Activated CD8-positive, alpha-beta T cell treated with anti-CD3 and anti-CD28 coated beads for 36 hours (primary cell): ENCODE measurements at regions not wholly inside any gene's neighbourhood (a gene's known extent, or its start where the extent isn't known, plus 50 kb on each side); places are given as distances from the start of the nearest gene placed in this dataset.

Experiments used
- ATAC-seq: fragments of 200-7000 bp; cut with Tn5 transposase; one replicate; pipeline ENCODE4 v1.10.0; 2021; ENCODE audit warnings: mild to moderate bottlenecking, moderate library complexity
- CTCF ChIA-PET: fragments of 350-600 bp; sonication (Branson Sonifier 250); formaldehyde crosslinking; loops from one replicate; lab custom pipeline; 2021; ENCODE audit warnings: antibody characterized with exemption; lab: Charles Lee
- POLR2A ChIA-PET: fragments of 350-600 bp; sonication (Branson Sonifier 250); formaldehyde crosslinking; loops from one replicate; lab custom pipeline; 2021; ENCODE audit warnings: antibody characterized with exemption; lab: Charles Lee
- DNase-seq: peaks from one replicate; pipeline ENCODE4 v3.0.0-alpha.2; 2020
- H3K27ac Mint-ChIP-seq: one replicate; pipeline ENCODE4 v1.8.0; 2021; ENCODE audit warnings: mild to moderate bottlenecking, mixed read lengths
- H3K27me3 Mint-ChIP-seq: one replicate; pipeline ENCODE4 v1.8.0; 2021; ENCODE audit warnings: mixed read lengths
- H3K36me3 Mint-ChIP-seq: one replicate; pipeline ENCODE4 v1.8.0; 2021; ENCODE audit warnings: low read depth, mixed read lengths
- H3K4me1 Mint-ChIP-seq: one replicate; pipeline ENCODE4 v1.8.0; 2021; ENCODE audit warnings: low read depth, mixed read lengths
- H3K4me3 Mint-ChIP-seq: one replicate; pipeline ENCODE4 v1.8.0; 2021; ENCODE audit warnings: mild to moderate bottlenecking, moderate library complexity, mixed read lengths
- H3K9me3 Mint-ChIP-seq: one replicate; pipeline ENCODE4 v1.8.0; 2021; ENCODE audit warnings: mixed read lengths
- intact Hi-C: fragments of 100-400 bp; cut with micrococcal nuclease; formaldehyde crosslinking; loops from one replicate; pipeline ENCODE4 v1.10.0; 2022
- TF ChIP-seq, protein P1 (sequence below): fragments of 200-600 bp; IDR thresholded peaks from one replicate; pipeline ENCODE4 v1.8.0; 2022; ENCODE audit warnings: antibody characterized with exemption, mild to moderate bottlenecking

DNA sequence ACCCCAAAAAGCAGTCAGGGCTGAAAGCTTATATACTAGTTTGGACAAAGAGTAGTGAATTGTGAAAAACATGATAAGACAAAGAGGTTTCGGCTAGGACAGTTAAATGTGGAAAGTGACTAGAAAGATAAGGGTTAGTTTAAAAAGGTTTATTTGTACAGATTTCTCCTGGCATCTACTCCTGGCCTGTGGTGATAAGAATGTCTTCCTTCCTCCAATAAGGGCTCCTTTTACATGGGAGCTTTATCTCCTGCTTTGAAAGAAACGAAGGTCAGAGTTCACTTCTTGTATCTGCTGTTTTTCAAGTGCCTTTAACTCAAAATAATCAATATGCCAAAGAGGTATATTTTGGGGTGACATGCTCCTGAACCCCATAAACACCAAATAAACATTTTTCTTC lies 776.1 kb upstream of the COX7C start:
- H3K9me3 Mint-ChIP-seq = no peaks in the 10 kb centered on the region
- intact Hi-C loops = no loop called here
- H3K4me1 Mint-ChIP-seq = no peaks in the 10 kb centered on the region
- ATAC-seq = no peak
- ChIA-PET POLR2A (no interaction called here), CTCF (no interaction called here)
- DNase-seq = no peak
- TF ChIP-seq, protein P1, sequence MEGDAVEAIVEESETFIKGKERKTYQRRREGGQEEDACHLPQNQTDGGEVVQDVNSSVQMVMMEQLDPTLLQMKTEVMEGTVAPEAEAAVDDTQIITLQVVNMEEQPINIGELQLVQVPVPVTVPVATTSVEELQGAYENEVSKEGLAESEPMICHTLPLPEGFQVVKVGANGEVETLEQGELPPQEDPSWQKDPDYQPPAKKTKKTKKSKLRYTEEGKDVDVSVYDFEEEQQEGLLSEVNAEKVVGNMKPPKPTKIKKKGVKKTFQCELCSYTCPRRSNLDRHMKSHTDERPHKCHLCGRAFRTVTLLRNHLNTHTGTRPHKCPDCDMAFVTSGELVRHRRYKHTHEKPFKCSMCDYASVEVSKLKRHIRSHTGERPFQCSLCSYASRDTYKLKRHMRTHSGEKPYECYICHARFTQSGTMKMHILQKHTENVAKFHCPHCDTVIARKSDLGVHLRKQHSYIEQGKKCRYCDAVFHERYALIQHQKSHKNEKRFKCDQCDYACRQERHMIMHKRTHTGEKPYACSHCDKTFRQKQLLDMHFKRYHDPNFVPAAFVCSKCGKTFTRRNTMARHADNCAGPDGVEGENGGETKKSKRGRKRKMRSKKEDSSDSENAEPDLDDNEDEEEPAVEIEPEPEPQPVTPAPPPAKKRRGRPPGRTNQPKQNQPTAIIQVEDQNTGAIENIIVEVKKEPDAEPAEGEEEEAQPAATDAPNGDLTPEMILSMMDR = no peak
- H3K36me3 Mint-ChIP-seq = no peaks in the 10 kb centered on the region
- H3K27ac Mint-ChIP-seq = no peak overlapping the region
- no peaks in the 10 kb centered on the region for H3K27me3 Mint-ChIP-seq
- no peak overlapping the region for H3K4me3 Mint-ChIP-seq

DNA sequence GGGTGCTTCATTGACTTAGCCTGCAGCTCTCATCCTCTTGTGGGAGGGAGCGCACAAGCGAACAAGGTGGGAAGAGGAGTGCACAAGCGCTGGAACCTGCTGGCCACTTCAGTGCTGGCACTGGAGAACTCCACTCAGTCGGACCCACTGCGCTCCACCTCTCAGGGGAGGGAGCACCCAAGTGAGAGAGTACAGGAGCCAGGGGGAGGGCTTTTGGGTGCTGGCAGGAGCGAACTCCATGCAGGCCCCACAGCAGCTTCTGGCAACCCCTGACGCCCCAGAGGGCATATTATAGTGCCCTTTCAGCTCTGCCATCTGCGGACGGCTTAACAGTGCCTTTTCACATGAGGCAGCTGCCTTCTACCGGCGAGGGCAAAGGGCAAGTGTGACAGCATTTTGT lies 774.2 kb upstream of the COX7C start:
- POLR2A ChIA-PET = no interaction called here
- DNase-seq = no peak
- Mint-ChIP-seq H3K4me3 (no peak overlapping the region), H3K27me3 (no peaks in the 10 kb centered on the region), H3K9me3 (peaks cover 1% of the 10 kb centered on the region), H3K36me3 (no peaks in the 10 kb centered on the region), H3K27ac (no peak overlapping the region), H3K4me1 (no peaks in the 10 kb centered on the region)
- CTCF ChIA-PET = no interaction called here
- intact Hi-C loops = no loop called here
- TF ChIP-seq, protein P1 = no peak
- no peak for ATAC-seq

DNA sequence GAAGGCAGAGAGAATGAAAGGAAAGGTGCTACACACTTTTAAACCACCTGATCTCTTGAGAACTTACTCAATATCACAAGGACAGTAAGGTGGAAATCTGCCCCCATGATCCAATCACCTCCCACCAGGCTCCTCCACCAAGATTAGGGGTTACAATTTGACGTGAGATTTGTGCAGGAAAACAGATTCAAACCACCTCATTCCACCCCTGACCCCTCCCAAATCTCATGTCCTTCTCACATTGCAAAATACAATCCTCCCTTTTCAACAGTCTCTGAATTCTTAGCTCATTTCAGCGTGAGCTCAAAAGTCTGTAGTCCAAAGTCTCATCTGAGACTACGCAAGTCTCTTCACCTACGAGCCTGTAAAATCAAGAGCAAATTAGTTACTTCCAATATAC lies 768.3 kb upstream of the COX7C start:
- ChIA-PET POLR2A (no interaction called here), CTCF (no interaction called here)
- DNase-seq (no peak), ATAC-seq (no peak)
- no peaks in the 10 kb centered on the region for H3K4me1 Mint-ChIP-seq
- H3K27ac Mint-ChIP-seq = no peak overlapping the region
- TF ChIP-seq, protein P1 = no peak
- H3K9me3 Mint-ChIP-seq = peaks cover 1% of the 10 kb centered on the region
- intact Hi-C loops = no loop called here
- no peaks in the 10 kb centered on the region for H3K27me3 Mint-ChIP-seq
- H3K4me3 Mint-ChIP-seq = no peak overlapping the region
- H3K36me3 Mint-ChIP-seq = no peaks in the 10 kb centered on the region

DNA sequence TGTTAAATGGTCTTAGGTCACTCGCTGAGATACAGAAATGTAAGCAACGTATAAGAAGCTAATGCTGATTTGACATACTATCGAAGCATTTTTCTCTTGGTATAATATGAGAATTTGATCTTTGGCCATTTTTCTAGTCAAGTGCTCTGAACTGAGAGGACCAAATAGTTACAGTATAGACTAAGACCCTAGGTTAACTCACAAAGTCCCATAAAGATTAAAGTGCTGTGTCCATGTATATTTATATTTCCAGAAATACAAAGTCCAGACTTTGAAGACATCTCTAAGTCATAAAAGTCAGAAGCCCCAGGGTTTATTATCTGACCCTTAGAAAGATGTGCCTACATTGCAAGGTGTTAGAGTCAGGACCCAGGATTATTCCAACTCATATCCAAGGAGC lies 752.4 kb upstream of the COX7C start:
- no peak for DNase-seq
- intact Hi-C loops = no loop called here
- Mint-ChIP-seq H3K27ac (no peak overlapping the region), H3K4me3 (no peak overlapping the region), H3K27me3 (no peaks in the 10 kb centered on the region), H3K4me1 (no peaks in the 10 kb centered on the region), H3K36me3 (no peaks in the 10 kb centered on the region), H3K9me3 (no peaks in the 10 kb centered on the region)
- ATAC-seq = no peak
- ChIA-PET CTCF (no interaction called here), POLR2A (no interaction called here)
- TF ChIP-seq, protein P1 = no peak

DNA sequence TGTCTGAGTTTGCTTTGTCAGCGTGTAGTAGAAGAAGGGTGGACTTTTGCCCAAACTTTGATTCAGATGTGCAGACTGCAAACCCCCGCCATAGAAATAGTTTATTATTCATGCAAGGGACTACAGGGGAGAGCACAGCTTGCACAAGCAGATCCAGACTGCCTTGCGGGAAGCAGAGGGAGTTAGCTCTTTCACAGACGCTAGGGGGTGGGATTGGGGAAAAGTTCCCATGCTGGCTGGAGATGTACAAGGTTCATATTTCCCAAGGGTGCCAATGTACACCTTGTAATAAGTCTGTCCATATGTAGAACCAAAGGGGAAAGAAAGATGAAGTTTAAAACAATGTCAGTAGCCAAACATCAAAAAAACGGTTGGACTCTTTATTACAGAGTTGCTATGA lies 749.7 kb upstream of the COX7C start:
- POLR2A ChIA-PET = no interaction called here
- ATAC-seq (no peak), DNase-seq (no peak)
- Mint-ChIP-seq H3K27me3 (no peaks in the 10 kb centered on the region), H3K9me3 (no peaks in the 10 kb centered on the region), H3K27ac (no peak overlapping the region), H3K4me1 (no peaks in the 10 kb centered on the region), H3K4me3 (no peak overlapping the region), H3K36me3 (no peaks in the 10 kb centered on the region)
- TF ChIP-seq, protein P1 = no peak
- intact Hi-C loops = no loop called here
- CTCF ChIA-PET = no interaction called here
